Sigmoid colon (tissue), 6 donors: ENCODE measurements at regions not wholly inside any gene's neighbourhood (a gene's known extent, or its start where the extent isn't known, plus 50 kb on each side); places are given as distances from the start of the nearest gene placed in this dataset.
"Not testable (repeated sequence)": the region's sequence is repeated elsewhere in the genome, so short reads cannot be mapped to it uniquely, and the experiment has no call there.

Experiments
- DNase-seq: peaks from one replicate; pipeline ENCODE4 v3.0.0-alpha.2; 2019
- H3K27ac ChIP-seq, 4 donors: fragments of 200-600 bp; sonication (generic); one replicate each; pipeline ENCODE4 v1.5.1; 2016 to 2019; ENCODE audit warnings: mild to moderate bottlenecking in 1 of 4
- H3K27me3 ChIP-seq, 3 donors: fragments of 200-600 bp; sonication (generic); one replicate each; pipeline ENCODE4 v1.5.1; 2019; ENCODE audit warnings: mild to moderate bottlenecking in 1 of 3
- H3K36me3 ChIP-seq, 4 donors: fragments of 200-600 bp; sonication (generic); one replicate each; pipeline ENCODE4 v1.5.1; 2016 to 2019
- H3K4me1 ChIP-seq, 4 donors: fragments of 200-600 bp; sonication (generic); one replicate each; pipeline ENCODE4 v1.5.1; 2017 to 2019
- H3K4me3 ChIP-seq, 4 donors: fragments of 200-600 bp; sonication (generic); one replicate each; pipeline ENCODE4 v1.5.1; 2017 to 2019; ENCODE audit warnings: mild to moderate bottlenecking in 2 of 4, moderate library complexity in 1 of 4
- H3K9me3 ChIP-seq, 4 donors: fragments of 200-600 bp in 3 of 4; sonication (generic) in 3 of 4; one replicate each; pipeline versions ENCODE4 v1.5.1 to v1.6.1; 2013 to 2019
- POLR2AphosphoS5 ChIP-seq, 4 donors: sonication (generic); formaldehyde crosslinking; IDR thresholded peaks; one replicate each; pipeline ENCODE4 v1.6.1; 2017; ENCODE audit warnings: antibody characterized with exemption in 4 of 4
- WGBS, 2 donors: extraction: QIAGEN DNeasy Blood & Tissue Kit; methylation state at CpG; one replicate each; pipeline ENCODE4 v1.1.7; 2013; 5-methylcytosine and 5-hydroxymethylcytosine counted together
- intact Hi-C: fragments of 100-400 bp; cut with DNase I; formaldehyde crosslinking; loops from one replicate; pipeline ENCODE4 v1.15.1; 2023
- donor health status: healthy with polysubstance abuse.
- donor health status: healthy.

- H3K4me1 ChIP-seq, H3K27me3 ChIP-seq, H3K4me3 ChIP-seq, H3K9me3 ChIP-seq, H3K27ac ChIP-seq, H3K36me3 ChIP-seq, intact Hi-C loops: not testable (repeated sequence)
- WGBS, 2 donors: 61% methylated on average over 9 of the region's 13 CpGs; no CpG with 5 or more reads in 1 of the 2 donors
- peak; percentile 88 for DNase-seq
These were observed 4411.6 kb upstream of the TPTE start for GRCh38 chr21:6109774-6110173.

GRCh38 chr21:6110716-6111343 lies 4410.6 kb upstream of the TPTE start:
- peak overlapping the region in 2 of 4 donors; percentile 40 to 45 for H3K4me3 ChIP-seq
- H3K36me3 ChIP-seq, intact Hi-C loops, H3K27ac ChIP-seq, H3K9me3 ChIP-seq, H3K27me3 ChIP-seq, DNase-seq, H3K4me1 ChIP-seq: not testable (repeated sequence)
- no CpG with 5 or more reads among the region's 110 CpGs for WGBS, 2 donors

DNA sequence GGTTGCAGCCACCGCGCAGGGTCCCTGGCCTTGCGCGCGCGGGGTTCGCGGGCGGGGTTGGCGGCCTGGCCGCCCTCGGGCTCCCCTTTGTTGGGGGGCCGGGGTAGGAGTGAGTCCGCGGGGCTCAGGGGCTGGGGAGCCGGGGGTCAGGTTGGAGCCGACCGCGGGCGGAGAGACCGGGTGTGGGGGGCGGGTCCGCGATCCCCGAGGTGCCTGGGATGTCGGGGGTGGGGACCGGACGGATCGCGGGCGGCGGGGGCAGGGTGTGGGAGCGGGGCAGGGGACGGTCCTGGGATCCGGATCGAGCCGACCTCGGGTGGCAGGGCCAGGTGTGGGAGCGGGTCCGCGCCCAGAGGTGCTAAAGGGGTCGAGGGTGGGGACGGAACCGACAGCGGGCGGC lies 4410.0 kb upstream of the TPTE start:
- H3K9me3 ChIP-seq, H3K36me3 ChIP-seq, H3K4me1 ChIP-seq, H3K27ac ChIP-seq, H3K27me3 ChIP-seq, intact Hi-C loops: not testable (repeated sequence)
- WGBS, 2 donors: 1% methylated on average over 19 of the region's 46 CpGs; no CpG with 5 or more reads in 1 of the 2 donors
- peak overlapping the region in 3 of 4 donors; percentile 24 to 45 (median 40) for H3K4me3 ChIP-seq
- peak; percentile 61 for DNase-seq

DNA sequence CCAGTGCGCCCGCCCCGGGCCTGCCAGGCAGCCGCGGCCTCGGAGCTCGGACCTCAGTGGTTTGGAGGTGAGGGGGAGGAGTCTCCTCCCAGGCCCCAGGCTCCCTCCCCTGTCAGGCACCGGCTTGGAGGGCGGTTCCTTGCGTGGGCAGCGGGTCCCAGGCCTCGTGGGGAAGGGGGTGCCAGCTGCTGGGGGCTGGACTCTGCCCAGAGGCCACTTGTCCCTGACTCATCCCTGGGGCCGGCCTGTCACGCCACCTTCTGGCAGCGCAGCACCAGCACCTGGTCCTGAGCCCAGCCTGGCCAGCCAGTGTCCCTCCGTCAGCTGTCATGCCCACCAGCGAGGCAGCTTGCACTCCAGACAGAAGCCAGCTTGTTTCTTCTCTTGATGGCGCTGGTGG lies 4403.0 kb upstream of the TPTE start:
- H3K27ac ChIP-seq, H3K9me3 ChIP-seq, intact Hi-C loops, H3K4me3 ChIP-seq, H3K27me3 ChIP-seq, H3K36me3 ChIP-seq, H3K4me1 ChIP-seq: not testable (repeated sequence)
- 79 to 88% methylated on average over 3 to 5 of the region's 18 CpGs for WGBS, 2 donors
- DNase-seq: peak; percentile 24

- H3K27me3 ChIP-seq, H3K4me3 ChIP-seq, intact Hi-C loops, H3K27ac ChIP-seq, H3K36me3 ChIP-seq, H3K4me1 ChIP-seq, H3K9me3 ChIP-seq: not testable (repeated sequence)
- 83 to 84% methylated on average over 14 to 15 of the region's 28 CpGs for whole genome bisulfite sequencing, 2 donors
- DNase-seq: peak; percentile 32
These were observed 4400.5 kb upstream of the TPTE start for GRCh38 chr21:6120863-6121262.

GRCh38 chr21:6122629-6123028 lies 4398.8 kb upstream of the TPTE start:
- intact Hi-C loops, H3K4me3 ChIP-seq, H3K27ac ChIP-seq, H3K9me3 ChIP-seq, H3K27me3 ChIP-seq, H3K4me1 ChIP-seq, H3K36me3 ChIP-seq: not testable (repeated sequence)
- peak; percentile 17 for DNase-seq
- 76 to 77% methylated on average over 9 of the region's 13 CpGs for WGBS, 2 donors

GRCh38 chr21:6123224-6123623 lies 4398.2 kb upstream of the TPTE start:
- H3K27me3 ChIP-seq, DNase-seq, H3K4me3 ChIP-seq, H3K9me3 ChIP-seq, H3K36me3 ChIP-seq, H3K4me1 ChIP-seq, intact Hi-C loops, H3K27ac ChIP-seq: not testable (repeated sequence)
- peak in 1 of 4 donors; percentile 14 for TF ChIP-seq POLR2AphosphoS5 (IDR thresholded peaks at IDR 0.05)
- WGBS, 2 donors: no CpG with 5 or more reads among the region's 6 CpGs

GRCh38 chr21:6125549-6126240 lies 4395.7 kb upstream of the TPTE start:
- DNase-seq: peak; percentile 48
- 64 to 85% methylated on average over 7 of the region's 24 CpGs for WGBS, 2 donors
- H3K9me3 ChIP-seq, H3K4me1 ChIP-seq, H3K27me3 ChIP-seq, H3K27ac ChIP-seq, H3K4me3 ChIP-seq, intact Hi-C loops, H3K36me3 ChIP-seq: not testable (repeated sequence)

- H3K36me3 ChIP-seq, H3K27me3 ChIP-seq, intact Hi-C loops, H3K9me3 ChIP-seq, H3K27ac ChIP-seq, H3K4me3 ChIP-seq, H3K4me1 ChIP-seq: not testable (repeated sequence)
- peak; percentile 52 for DNase-seq
- WGBS, 2 donors: 75 to 77% methylated on average over 23 to 24 of the region's 43 CpGs
These were observed 4394.2 kb upstream of the TPTE start for GRCh38 chr21:6126976-6127732.

DNA sequence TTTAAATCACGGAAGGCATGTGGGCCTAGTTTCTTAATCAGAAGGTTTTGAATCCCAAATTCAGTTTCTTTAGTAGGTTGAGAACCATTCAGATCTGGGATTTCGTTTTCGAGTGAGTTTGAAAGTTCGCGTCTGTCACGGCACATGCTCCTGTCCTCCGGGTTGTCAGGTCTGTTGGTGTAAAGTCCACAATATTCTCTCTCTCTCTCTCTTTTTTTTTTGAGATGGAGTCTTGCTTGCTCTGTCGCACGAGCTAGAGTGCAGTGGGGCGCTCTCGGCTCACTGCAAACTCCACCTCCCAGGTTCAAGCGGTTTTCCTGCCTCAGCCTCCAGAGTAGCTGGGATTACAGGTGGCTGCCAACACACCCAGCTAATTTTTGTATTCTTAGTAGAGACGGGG lies 4390.6 kb upstream of the TPTE start:
- H3K4me3 ChIP-seq, H3K27ac ChIP-seq, H3K4me1 ChIP-seq, H3K36me3 ChIP-seq, H3K9me3 ChIP-seq, intact Hi-C loops, H3K27me3 ChIP-seq, DNase-seq: not testable (repeated sequence)
- WGBS, 2 donors: 28 to 67% methylated on average over 2 of the region's 13 CpGs

GRCh38 chr21:6133373-6133772 lies 4388.0 kb upstream of the TPTE start:
- not testable (repeated sequence) for H3K4me3 ChIP-seq

GRCh38 chr21:6133852-6134630 lies 4387.3 kb upstream of the TPTE start:
- intact Hi-C loops: not testable (repeated sequence)

More at GRCh38 chr21:6133373-6133772, 4388.0 kb upstream of the TPTE start:
- no CpG with 5 or more reads among the region's 11 CpGs for whole genome bisulfite sequencing, 2 donors
- H3K27me3 ChIP-seq, H3K27ac ChIP-seq, H3K4me1 ChIP-seq, H3K9me3 ChIP-seq, intact Hi-C loops, H3K36me3 ChIP-seq, DNase-seq: not testable (repeated sequence)

More at GRCh38 chr21:6133852-6134630, 4387.3 kb upstream of the TPTE start:
- not testable (repeated sequence) for H3K4me1 ChIP-seq, H3K36me3 ChIP-seq, H3K27ac ChIP-seq, H3K27me3 ChIP-seq, H3K4me3 ChIP-seq, DNase-seq, H3K9me3 ChIP-seq
- 93% methylated on average over 6 of the region's 22 CpGs; no CpG with 5 or more reads in 1 of the 2 donors for WGBS, 2 donors
